ENCODE measurements at regions not wholly inside any gene's neighbourhood (a gene's known extent, or its start where the extent isn't known, plus 50 kb on each side); places are given as distances from the start of the nearest gene placed in this dataset.

GRCh38 chr2:126778561-126779501 lies 119.9 kb upstream of the TEX51 start:
- H3K9me3 ChIP-seq (replicated peaks) = no peaks in the 10 kb centered on the region
- DNase-seq (ENCODE audit: low read depth in 1 of 2, low spot score in 2 of 2) = no peak
- no peak overlapping the region for H3K27ac ChIP-seq

DNA sequence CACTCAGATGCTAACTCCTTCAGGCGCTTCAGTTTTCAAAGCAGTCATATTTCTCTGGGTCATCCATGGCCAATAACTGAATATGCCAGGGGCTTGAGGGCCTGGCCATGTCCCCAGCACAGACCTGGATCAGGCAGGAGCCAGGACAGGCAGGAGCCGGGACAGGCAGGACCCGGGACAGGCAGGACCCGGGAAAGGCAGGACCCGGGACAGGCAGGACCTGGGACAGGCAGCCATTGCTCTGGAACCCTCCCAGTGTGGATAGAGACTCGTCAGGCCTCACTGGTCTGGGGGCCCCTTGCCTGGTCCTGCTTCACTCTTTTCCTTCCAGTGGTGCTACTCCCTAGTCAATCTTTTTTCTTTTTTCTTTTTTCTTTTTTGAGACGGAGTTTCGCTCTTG lies 117.5 kb upstream of the TEX51 start:
- Histone ChIP-seq H3K9me3 (replicated peaks) (no peaks in the 10 kb centered on the region), H3K27me3 (replicated peaks) (peaks cover 11% of the 10 kb centered on the region), H3K4me3 (no peak overlapping the region), H3K4me1 (replicated peaks) (peaks cover 6% of the 10 kb centered on the region), H3K27ac (no peak overlapping the region), H3K36me3 (no peaks in the 10 kb centered on the region)
- DNase-seq (ENCODE audit: low read depth in 1 of 2, low spot score in 2 of 2) = no peak

More at GRCh38 chr2:126778561-126779501, 119.9 kb upstream of the TEX51 start:
- Histone ChIP-seq H3K36me3 (no peaks in the 10 kb centered on the region), H3K4me3 (no peak overlapping the region), H3K27me3 (replicated peaks) (peaks cover 19% of the 10 kb centered on the region), H3K4me1 (replicated peaks) (peaks cover 6% of the 10 kb centered on the region)

DNA sequence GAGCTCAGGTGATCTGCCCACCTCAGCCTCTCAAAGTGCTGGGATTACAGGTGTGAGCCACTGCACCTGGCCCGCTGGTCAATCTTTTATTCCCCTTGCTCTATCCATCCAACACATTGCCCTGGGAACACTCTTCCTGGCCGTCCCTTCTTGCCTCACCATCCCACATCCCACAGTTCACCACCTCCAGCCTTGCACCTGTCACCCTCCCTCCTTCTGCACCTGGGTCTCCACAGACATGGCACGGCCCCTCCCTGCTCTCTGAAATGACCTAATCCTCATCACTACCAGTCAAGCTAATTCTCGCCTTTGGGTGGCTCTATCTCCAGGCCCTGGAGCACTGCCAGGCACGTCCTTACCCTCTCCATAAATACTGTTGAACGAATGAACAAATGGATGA lies 116.9 kb upstream of the TEX51 start:
- DNase-seq (ENCODE audit: low read depth in 1 of 2, low spot score in 2 of 2) = no peak
- H3K27me3 ChIP-seq (replicated peaks) = peaks cover 8% of the 10 kb centered on the region
- H3K4me3 ChIP-seq = no peak overlapping the region
- peaks cover 5% of the 10 kb centered on the region for H3K4me1 ChIP-seq (replicated peaks)
- no peaks in the 10 kb centered on the region for H3K9me3 ChIP-seq (replicated peaks)
- H3K36me3 ChIP-seq = no peaks in the 10 kb centered on the region
- H3K27ac ChIP-seq = no peak overlapping the region

GRCh38 chr2:126782648-126783047 lies 116.0 kb upstream of the TEX51 start:
- Histone ChIP-seq H3K4me1 (replicated peaks) (no peaks in the 10 kb centered on the region), H3K9me3 (replicated peaks) (no peaks in the 10 kb centered on the region), H3K27ac (no peak overlapping the region), H3K4me3 (no peak overlapping the region), H3K36me3 (no peaks in the 10 kb centered on the region), H3K27me3 (replicated peaks) (no peaks in the 10 kb centered on the region; the same call in 1 of the 2 replicates)
- no peak for DNase-seq (ENCODE audit: low read depth in 1 of 2, low spot score in 2 of 2)

- H3K9me3 ChIP-seq (replicated peaks) = no peaks in the 10 kb centered on the region
- H3K4me1 ChIP-seq (replicated peaks) = no peaks in the 10 kb centered on the region
- H3K4me3 ChIP-seq = no peak overlapping the region
- H3K27me3 ChIP-seq (replicated peaks) = no peaks in the 10 kb centered on the region; the same call in 1 of the 2 replicates
- no peak for DNase-seq (ENCODE audit: low read depth in 1 of 2, low spot score in 2 of 2)
- H3K36me3 ChIP-seq = no peaks in the 10 kb centered on the region
- no peak overlapping the region for H3K27ac ChIP-seq
Observed at GRCh38 chr2:126783341-126783740, 115.3 kb upstream of the TEX51 start.

GRCh38 chr2:126784045-126784444 lies 114.6 kb upstream of the TEX51 start:
- Histone ChIP-seq H3K27me3 (replicated peaks) (no peaks in the 10 kb centered on the region; the same call in 1 of the 2 replicates), H3K4me3 (no peak overlapping the region), H3K9me3 (replicated peaks) (no peaks in the 10 kb centered on the region), H3K36me3 (no peaks in the 10 kb centered on the region), H3K4me1 (replicated peaks) (no peaks in the 10 kb centered on the region), H3K27ac (no peak overlapping the region)
- DNase-seq (ENCODE audit: low read depth in 1 of 2, low spot score in 2 of 2) = no peak

- Histone ChIP-seq H3K4me1 (replicated peaks) (no peaks in the 10 kb centered on the region), H3K9me3 (replicated peaks) (no peaks in the 10 kb centered on the region), H3K36me3 (no peaks in the 10 kb centered on the region), H3K27ac (no peak overlapping the region), H3K27me3 (replicated peaks) (no peaks in the 10 kb centered on the region; the same call in 1 of the 2 replicates), H3K4me3 (no peak overlapping the region)
- DNase-seq (ENCODE audit: low read depth in 1 of 2, low spot score in 2 of 2) = no peak
Observed at GRCh38 chr2:126784621-126785020, 114.1 kb upstream of the TEX51 start.

GRCh38 chr2:126785236-126785635 lies 113.5 kb upstream of the TEX51 start:
- no peak for DNase-seq (ENCODE audit: low read depth in 1 of 2, low spot score in 2 of 2)
- Histone ChIP-seq H3K36me3 (no peaks in the 10 kb centered on the region), H3K9me3 (replicated peaks) (no peaks in the 10 kb centered on the region), H3K4me1 (replicated peaks) (no peaks in the 10 kb centered on the region), H3K4me3 (no peak overlapping the region), H3K27me3 (replicated peaks) (peaks cover 2% of the 10 kb centered on the region; the same call in 1 of the 2 replicates), H3K27ac (no peak overlapping the region)

- H3K4me1 ChIP-seq (replicated peaks) = no peaks in the 10 kb centered on the region
- no peak for DNase-seq (ENCODE audit: low read depth in 1 of 2, low spot score in 2 of 2)
- H3K27me3 ChIP-seq (replicated peaks) = 0 out of 2 replicates have a peak, but pooled peaks cover 4% of the 10 kb centered on the region
- no peak overlapping the region for H3K4me3 ChIP-seq
- H3K36me3 ChIP-seq = no peaks in the 10 kb centered on the region
- H3K27ac ChIP-seq = no peak overlapping the region
- H3K9me3 ChIP-seq (replicated peaks) = no peaks in the 10 kb centered on the region
Observed at GRCh38 chr2:126785862-126786261, 112.8 kb upstream of the TEX51 start.

DNA sequence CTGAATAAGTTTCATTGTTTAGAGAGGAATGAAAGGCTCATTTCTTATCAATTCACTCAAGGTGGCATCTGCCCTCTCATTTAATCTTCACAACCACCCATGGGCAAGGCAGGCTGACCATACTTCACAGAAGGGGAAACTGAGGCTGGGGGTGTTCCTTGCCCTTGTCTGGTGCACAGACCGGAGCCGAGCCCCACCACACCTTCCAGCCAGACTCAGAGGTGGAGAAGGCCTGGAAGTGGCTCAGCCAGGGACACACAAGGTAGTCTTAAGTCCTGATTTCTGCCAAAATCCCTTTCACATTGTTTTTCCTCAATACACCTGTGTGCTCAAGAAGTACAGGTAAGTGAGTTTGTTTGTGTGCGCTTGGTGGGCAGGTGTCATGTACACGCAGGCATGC lies 111.9 kb upstream of the TEX51 start:
- Histone ChIP-seq H3K36me3 (no peaks in the 10 kb centered on the region), H3K9me3 (replicated peaks) (no peaks in the 10 kb centered on the region), H3K4me1 (replicated peaks) (no peaks in the 10 kb centered on the region), H3K27me3 (replicated peaks) (0 out of 2 replicates have a peak, but pooled peaks cover 4% of the 10 kb centered on the region), H3K4me3 (no peak overlapping the region), H3K27ac (no peak overlapping the region)
- no peak for DNase-seq (ENCODE audit: low read depth in 1 of 2, low spot score in 2 of 2)

GRCh38 chr2:126787289-126787688 lies 111.4 kb upstream of the TEX51 start:
- Histone ChIP-seq H3K27ac (no peak overlapping the region), H3K9me3 (replicated peaks) (no peaks in the 10 kb centered on the region), H3K4me1 (replicated peaks) (no peaks in the 10 kb centered on the region), H3K27me3 (replicated peaks) (0 out of 2 replicates have a peak, but pooled peaks cover 4% of the 10 kb centered on the region), H3K36me3 (no peaks in the 10 kb centered on the region), H3K4me3 (no peak overlapping the region)
- DNase-seq (ENCODE audit: low read depth in 1 of 2, low spot score in 2 of 2) = no peak

- Histone ChIP-seq H3K27me3 (replicated peaks) (0 out of 2 replicates have a peak, but pooled peaks cover 4% of the 10 kb centered on the region), H3K36me3 (no peaks in the 10 kb centered on the region), H3K27ac (no peak overlapping the region), H3K4me3 (no peak overlapping the region), H3K9me3 (replicated peaks) (no peaks in the 10 kb centered on the region), H3K4me1 (replicated peaks) (no peaks in the 10 kb centered on the region)
- no peak for DNase-seq (ENCODE audit: low read depth in 1 of 2, low spot score in 2 of 2)
Observed at GRCh38 chr2:126788113-126788512, 110.6 kb upstream of the TEX51 start.

GRCh38 chr2:126788652-126789051 lies 110.0 kb upstream of the TEX51 start:
- Histone ChIP-seq H3K4me3 (no peak overlapping the region), H3K27me3 (replicated peaks) (0 out of 2 replicates have a peak, but pooled peaks cover 4% of the 10 kb centered on the region), H3K4me1 (replicated peaks) (no peaks in the 10 kb centered on the region), H3K9me3 (replicated peaks) (no peaks in the 10 kb centered on the region), H3K27ac (no peak overlapping the region), H3K36me3 (no peaks in the 10 kb centered on the region)
- DNase-seq (ENCODE audit: low read depth in 1 of 2, low spot score in 2 of 2) = no peak

- H3K4me1 ChIP-seq (replicated peaks) = no peaks in the 10 kb centered on the region
- no peak overlapping the region for H3K4me3 ChIP-seq
- H3K9me3 ChIP-seq (replicated peaks) = no peaks in the 10 kb centered on the region
- no peak overlapping the region for H3K27ac ChIP-seq
- H3K36me3 ChIP-seq = no peaks in the 10 kb centered on the region
- peaks cover 17% of the 10 kb centered on the region; the same call in 1 of the 2 replicates for H3K27me3 ChIP-seq (replicated peaks)
- DNase-seq (ENCODE audit: low read depth in 1 of 2, low spot score in 2 of 2) = no peak
Observed at GRCh38 chr2:126790987-126791780, 107.5 kb upstream of the TEX51 start.
